HEK293 (cell line): ENCODE measurements at regions not wholly inside any gene's neighbourhood (a gene's known extent, or its start where the extent isn't known, plus 50 kb on each side); places are given as distances from the start of the nearest gene placed in this dataset.
A peak's percentile ranks its signal among the peaks of the same experiment; 100 is the strongest.

Source experiments
- CTCF ChIA-PET: fragments of 350-600 bp; formaldehyde crosslinking; extraction: SDS; loops from one replicate; lab custom pipeline; 2021; ENCODE audit warnings: antibody characterized with exemption; lab: Yijun Ruan, JAX
- POLR2A ChIA-PET: fragments of 300-600 bp; formaldehyde crosslinking; extraction: SDS; loops from one replicate; lab custom pipeline; 2020; ENCODE audit warnings: antibody characterized with exemption, inconsistent platforms; lab: Yijun Ruan, JAX
- H3K27ac ChIP-seq: fragments of 200-500 bp; sonication (Bioruptor generic); 2 replicates; pipeline ENCODE4 v1.5.1; 2014; ENCODE audit warnings: low read depth, low read length, control low read depth, inconsistent platforms; ENCODE audit errors: extremely low read depth
- H3K36me3 ChIP-seq, 2 experiments: fragments of 200-500 bp in 1 of 2; sonication (Bioruptor generic) in 1 of 2; 1 replicate in 1 of 2; 2 replicates in 1 of 2; pipeline ENCODE4 v1.5.1; 2014 to 2017; ENCODE audit warnings: inconsistent platforms in 2 of 2, low read length in 2 of 2; ENCODE audit not compliant: control insufficient read depth in 2 of 2, insufficient read depth in 1 of 2
- H3K4me1 ChIP-seq: fragments of 200-500 bp; sonication (Bioruptor generic); 2 replicates; pipeline ENCODE4 v1.5.1; 2014; ENCODE audit warnings: mild to moderate bottlenecking, low read length, inconsistent platforms; ENCODE audit not compliant: control insufficient read depth, insufficient read depth
- H3K4me3 ChIP-seq: 2 replicates; pipeline ENCODE4 v1.5.1; 2011; ENCODE audit warnings: low read depth, mild to moderate bottlenecking, control low read depth, low read length, moderate library complexity
- H3K9me3 ChIP-seq: fragments of 200-500 bp; sonication (Bioruptor generic); 2 replicates; pipeline ENCODE4 v1.5.1; 2014; ENCODE audit warnings: low read depth, low read length, inconsistent platforms; ENCODE audit not compliant: control insufficient read depth, insufficient read depth
- BCL6B ChIP-seq: fragments of 450-650 bp; formaldehyde crosslinking; IDR thresholded peaks from 2 replicates; pipeline ENCODE4 v1.5.1; 2017; ENCODE audit warnings: missing biosample characterization, missing genetic modification characterization
- GLI4 ChIP-seq: fragments of 450-650 bp; formaldehyde crosslinking; IDR thresholded peaks from 2 replicates; pipeline ENCODE4 v1.5.1; 2016; ENCODE audit warnings: missing biosample characterization, missing genetic modification characterization
- KLF7 ChIP-seq: fragments of 450-650 bp; formaldehyde crosslinking; IDR thresholded peaks from 2 replicates; pipeline ENCODE4 v1.5.1; 2016; ENCODE audit warnings: missing biosample characterization, missing genetic modification characterization, borderline replicate concordance
- KLF9 ChIP-seq: fragments of 450-650 bp; formaldehyde crosslinking; IDR thresholded peaks from 2 replicates; pipeline ENCODE4 v1.5.1; 2016; ENCODE audit warnings: missing biosample characterization, missing genetic modification characterization, low read depth
- MZF1 ChIP-seq: fragments of 450-650 bp; formaldehyde crosslinking; IDR thresholded peaks from 2 replicates; pipeline ENCODE4 v1.5.1; 2017; ENCODE audit warnings: missing biosample characterization, missing genetic modification characterization, borderline replicate concordance
- OVOL3 ChIP-seq: fragments of 450-650 bp; formaldehyde crosslinking; IDR thresholded peaks from 2 replicates; pipeline ENCODE4 v1.5.1; 2016; ENCODE audit warnings: missing biosample characterization, missing genetic modification characterization
- PATZ1 ChIP-seq: fragments of 450-650 bp; formaldehyde crosslinking; IDR thresholded peaks from 2 replicates; pipeline ENCODE4 v1.5.1; 2016; ENCODE audit warnings: missing biosample characterization, missing genetic modification characterization
- PBX3 ChIP-seq: sonication (generic); formaldehyde crosslinking; IDR thresholded peaks from 2 replicates; pipeline ENCODE4 v1.8.1; 2022; ENCODE audit warnings: mild to moderate bottlenecking, moderate library complexity, missing genetic modification reagents
- SALL2 ChIP-seq: fragments of 450-650 bp; formaldehyde crosslinking; IDR thresholded peaks from 2 replicates; pipeline ENCODE4 v1.5.0; 2017; ENCODE audit warnings: missing biosample characterization, mild to moderate bottlenecking, missing genetic modification characterization, borderline replicate concordance
- SETDB1 ChIP-seq: IDR thresholded peaks from one replicate; pipeline ENCODE4 v1.6.1; 2017; ENCODE audit warnings: mild to moderate bottlenecking, low read length, moderate library complexity, mixed read lengths; ENCODE audit not compliant: insufficient read length
- TRIM28 ChIP-seq: IDR thresholded peaks from 2 replicates; pipeline ENCODE4 v1.6.1; 2011; ENCODE audit warnings: low read length, control low read depth, borderline replicate concordance
- ZBTB11 ChIP-seq: fragments of 450-650 bp; formaldehyde crosslinking; conservative IDR thresholded peaks from 2 replicates; pipeline ENCODE4 v1.5.1; 2016; ENCODE audit warnings: low read depth, missing biosample characterization, missing genetic modification characterization
- ZNF266 ChIP-seq: fragments of 450-650 bp; formaldehyde crosslinking; IDR thresholded peaks from 2 replicates; pipeline ENCODE4 v1.5.1; 2016; ENCODE audit warnings: missing biosample characterization, missing genetic modification characterization, low read depth
- ZNF518A ChIP-seq: fragments of 450-650 bp; formaldehyde crosslinking; conservative IDR thresholded peaks from 2 replicates; pipeline ENCODE4 v1.5.1; 2016; ENCODE audit warnings: low read depth, missing biosample characterization, missing genetic modification characterization
- ZNF560 ChIP-seq: fragments of 450-650 bp; formaldehyde crosslinking; IDR thresholded peaks from 2 replicates; pipeline ENCODE4 v1.5.1; 2017; ENCODE audit warnings: missing biosample characterization, missing genetic modification characterization, borderline replicate concordance
- ZNF571 ChIP-seq: fragments of 450-650 bp; formaldehyde crosslinking; IDR thresholded peaks from 2 replicates; pipeline ENCODE4 v1.5.0; 2017; ENCODE audit warnings: missing biosample characterization, missing genetic modification characterization
- ZNF610 ChIP-seq: fragments of 450-650 bp; formaldehyde crosslinking; IDR thresholded peaks from 2 replicates; pipeline ENCODE4 v1.5.1; 2016; ENCODE audit warnings: missing biosample characterization, missing genetic modification characterization, borderline replicate concordance
- ZNF664 ChIP-seq: fragments of 450-650 bp; formaldehyde crosslinking; IDR thresholded peaks from 2 replicates; pipeline ENCODE4 v1.5.1; 2016; ENCODE audit warnings: missing biosample characterization, missing genetic modification characterization

- Histone ChIP-seq H3K4me3 (no peak overlapping the region), H3K36me3 (no peaks in the 10 kb centered on the region), H3K4me1 (no peaks in the 10 kb centered on the region), H3K9me3 (no peaks in the 10 kb centered on the region), H3K27ac (no peak overlapping the region)
- ChIA-PET POLR2A (no interaction called here), CTCF (no interaction called here)
- TF ChIP-seq ZNF664 (tag by site-specific recombination): no peak
- TF ChIP-seq ZNF610: no peak
- TF ChIP-seq ZNF518A (tag by site-specific recombination): no peak
- no peak for TF ChIP-seq GLI4 (tag by site-specific recombination)
- TF ChIP-seq ZNF571 (tag by site-specific recombination): no peak
- TF ChIP-seq OVOL3: no peak
These were observed 101.7 kb upstream of the CD82 start for GRCh38 chr11:44463751-44464150.

- ChIA-PET POLR2A (no interaction called here), CTCF (interaction anchor here (0.7 kb wide), 1 partner anchor 244 kb away, joined by 3 read pairs; no protein-coding TSS in a partner anchor)
These were observed 100.7 kb upstream of the CD82 start for GRCh38 chr11:44464741-44465140.

More at GRCh38 chr11:44464741-44465140, 100.7 kb upstream of the CD82 start:
- Histone ChIP-seq H3K4me1 (no peaks in the 10 kb centered on the region), H3K27ac (no peak overlapping the region), H3K9me3 (no peaks in the 10 kb centered on the region), H3K36me3 (no peaks in the 10 kb centered on the region), H3K4me3 (no peak overlapping the region)
- TF ChIP-seq MZF1: no peak
- TF ChIP-seq TRIM28: peak; percentile 93; the same call in 1 of the 2 replicates
- no peak for TF ChIP-seq KLF7 (tag by site-specific recombination)
- TF ChIP-seq ZNF266 (tag by site-specific recombination): no peak
- no peak for TF ChIP-seq ZBTB11 (tag by site-specific recombination)
- no peak for TF ChIP-seq PATZ1 (tag by site-specific recombination)
- no peak for TF ChIP-seq KLF9
- TF ChIP-seq SETDB1: peak; percentile 71
- TF ChIP-seq ZNF560 (tag by site-specific recombination): no peak
- TF ChIP-seq BCL6B (tag by site-specific recombination): no peak
- no peak for TF ChIP-seq SALL2 (tag by site-specific recombination)
- TF ChIP-seq PBX3 (CRISPR knock-in tag): no peak
